DMS 273 (cell line): ENCODE measurements at regions not wholly inside any gene's neighbourhood (a gene's known extent, or its start where the extent isn't known, plus 50 kb on each side); places are given as distances from the start of the nearest gene placed in this dataset.

Source experiments
- DNase-seq: peaks from one replicate; lab custom pipeline; 2025; ENCODE audit not compliant: unreplicated experiment; lab: John Stamatoyannopoulos, UW

DNA sequence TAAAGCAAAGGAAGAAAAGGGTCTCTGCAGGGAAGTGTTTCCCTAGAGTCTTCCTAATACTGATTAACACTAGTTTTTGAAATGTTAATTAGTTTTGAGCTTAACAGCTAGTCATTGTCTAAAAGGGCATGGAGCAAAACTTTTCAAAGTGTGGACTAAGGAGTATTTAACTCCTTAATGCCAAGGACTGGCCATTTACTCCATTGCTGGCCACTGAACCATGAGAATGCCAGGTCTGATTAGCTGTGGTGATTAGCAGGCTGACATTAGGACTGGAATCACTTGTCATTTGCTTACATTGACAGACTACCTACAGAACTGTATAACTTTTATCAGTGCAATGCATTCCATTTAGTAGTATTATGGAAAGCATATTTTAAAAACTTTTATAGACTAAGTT is 987.0 kb downstream of the NR2F1-AS1 start:
- no peak for DNase-seq

DNA sequence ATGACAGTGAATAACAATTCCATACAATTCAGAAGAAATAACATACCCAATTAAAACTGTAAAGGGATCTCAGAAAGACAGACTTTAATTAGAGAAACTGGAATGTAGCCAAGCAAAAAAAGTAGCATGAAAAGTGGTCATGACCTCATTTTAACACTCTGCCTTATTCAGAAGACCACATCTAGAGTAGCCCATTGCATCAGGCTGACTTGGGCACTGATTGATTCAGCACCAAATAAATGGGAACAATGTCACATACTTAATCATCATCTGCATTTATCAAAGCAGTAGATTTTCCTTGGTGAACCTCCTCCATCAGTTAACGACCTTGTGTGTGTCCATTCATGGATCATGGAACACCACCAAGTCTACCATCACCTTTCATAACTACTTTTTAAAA is 992.1 kb downstream of the NR2F1-AS1 start:
- DNase-seq = peak; percentile 6

DNA sequence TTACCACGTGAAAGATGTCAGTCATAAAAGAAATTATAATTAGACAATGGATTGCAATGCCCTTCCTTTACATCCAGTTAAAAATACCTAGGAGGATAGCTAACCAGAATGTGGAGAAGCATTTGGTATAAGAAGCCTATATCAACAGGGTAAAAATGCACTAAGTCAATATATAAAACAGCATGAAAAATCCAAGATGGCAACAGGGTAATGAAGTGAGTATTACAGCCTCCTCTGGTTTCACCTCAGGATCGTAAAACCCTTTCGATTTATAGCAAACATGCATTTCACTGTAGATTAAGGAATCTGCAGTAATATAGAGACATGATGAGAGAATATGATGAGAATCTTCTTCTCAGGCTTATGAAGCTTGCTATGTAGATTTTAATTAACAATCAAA is 999.3 kb downstream of the NR2F1-AS1 start:
- DNase-seq = no peak

DNA sequence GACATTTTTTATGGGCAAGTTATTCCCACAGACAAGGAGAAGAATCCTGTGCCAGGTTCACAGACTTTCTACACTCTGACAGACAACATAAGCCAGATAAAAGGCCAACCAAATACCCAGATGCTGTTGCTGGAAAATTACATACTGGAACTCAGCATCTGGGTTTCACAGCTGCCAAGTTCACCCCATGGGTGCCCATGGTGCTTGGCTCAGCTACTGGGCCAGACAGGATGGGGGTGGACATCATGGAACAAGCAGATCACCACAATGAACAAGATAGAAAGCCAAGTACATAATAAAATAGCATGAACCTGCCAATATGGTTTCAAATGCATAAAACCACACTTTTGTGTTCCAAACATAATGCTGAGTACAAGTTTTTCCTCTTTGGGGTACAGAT is 999.8 kb downstream of the NR2F1-AS1 start:
- DNase-seq = peak; percentile 4

DNA sequence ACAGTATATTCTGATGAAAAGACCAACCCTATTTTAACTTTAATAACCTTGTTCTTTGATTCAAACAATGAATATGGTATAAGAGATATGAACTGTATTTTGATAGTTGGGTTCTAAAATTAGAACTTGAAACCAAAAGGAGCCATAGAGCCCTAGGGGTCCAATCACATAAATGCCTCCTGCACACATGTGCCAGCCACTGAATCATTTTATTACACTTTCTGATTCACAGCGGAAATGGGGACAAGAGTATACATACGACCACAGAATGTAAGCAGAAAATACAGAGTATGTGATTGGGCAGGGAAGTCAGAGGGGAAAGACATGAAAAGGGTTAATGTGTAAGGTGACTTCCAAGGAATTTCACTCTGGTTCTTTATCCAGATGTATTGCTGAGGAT is 1000.2 kb downstream of the NR2F1-AS1 start:
- DNase-seq = no peak

DNA sequence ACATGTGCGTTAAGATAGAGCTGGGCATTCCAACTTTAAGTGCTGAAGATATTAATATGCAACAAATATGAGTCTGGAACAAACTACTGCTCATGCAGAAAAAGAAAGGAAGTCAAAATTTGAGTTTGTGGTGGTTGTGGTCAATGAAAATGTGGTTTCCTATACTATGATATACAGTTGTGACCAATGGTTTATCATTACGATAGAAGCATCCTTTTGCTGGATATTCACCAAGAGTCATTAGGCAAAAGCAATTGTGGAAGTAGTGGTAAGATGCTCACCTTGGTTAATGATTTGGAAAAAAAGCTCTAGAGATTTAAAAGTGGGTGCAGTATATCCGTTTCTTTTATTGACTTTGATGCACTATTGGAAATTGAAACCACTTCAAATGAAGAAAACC is 1007.0 kb downstream of the NR2F1-AS1 start:
- DNase-seq = no peak

DNA sequence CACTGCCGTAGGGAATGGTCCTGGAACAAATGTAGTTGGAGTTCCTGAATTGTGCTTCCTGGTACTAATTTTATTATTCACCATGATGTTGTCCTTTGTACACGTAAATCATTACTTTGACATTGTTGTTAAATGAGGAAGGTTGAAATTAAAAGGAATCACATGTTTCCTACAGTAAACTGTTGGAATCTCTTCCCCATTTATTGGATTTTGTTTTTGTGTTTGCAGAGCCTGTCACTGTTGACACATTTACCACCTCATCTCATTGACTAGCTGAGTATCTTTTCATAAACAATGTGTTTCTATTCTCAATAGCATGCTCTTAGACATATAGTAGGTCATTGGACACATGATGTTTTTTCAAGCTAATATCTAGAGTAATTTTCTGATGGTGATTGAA is 1012.5 kb downstream of the NR2F1-AS1 start:
- no peak for DNase-seq

DNA sequence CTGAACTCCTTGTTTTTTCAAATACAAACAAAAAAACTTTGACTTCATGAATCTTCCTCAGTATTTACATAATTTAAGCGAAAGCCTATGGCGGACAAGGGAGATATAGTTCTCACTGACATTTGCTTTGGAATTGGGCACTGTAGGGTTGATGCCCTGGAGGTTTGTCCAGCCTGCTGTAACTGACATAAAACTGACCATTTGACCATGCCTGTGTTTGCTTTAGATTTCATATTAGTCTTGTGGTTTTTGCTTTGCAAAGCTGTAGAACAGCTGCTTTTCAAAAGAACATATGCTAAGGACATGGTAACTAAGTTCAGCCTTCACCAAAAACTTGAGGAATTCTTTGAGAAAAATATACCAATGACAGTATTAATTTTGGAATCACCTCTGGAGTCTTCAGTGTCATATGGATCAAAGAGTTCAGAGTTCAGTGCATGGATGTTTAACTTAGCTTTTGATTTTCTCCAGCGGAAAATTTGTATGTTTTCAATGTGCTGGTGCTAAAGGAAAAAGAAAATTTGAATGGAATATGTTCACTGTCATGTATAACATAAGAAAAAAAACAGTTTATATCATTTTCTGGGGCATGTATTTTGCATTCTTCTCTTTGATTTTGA is 1013.1 kb downstream of the NR2F1-AS1 start:
- DNase-seq = no peak

DNA sequence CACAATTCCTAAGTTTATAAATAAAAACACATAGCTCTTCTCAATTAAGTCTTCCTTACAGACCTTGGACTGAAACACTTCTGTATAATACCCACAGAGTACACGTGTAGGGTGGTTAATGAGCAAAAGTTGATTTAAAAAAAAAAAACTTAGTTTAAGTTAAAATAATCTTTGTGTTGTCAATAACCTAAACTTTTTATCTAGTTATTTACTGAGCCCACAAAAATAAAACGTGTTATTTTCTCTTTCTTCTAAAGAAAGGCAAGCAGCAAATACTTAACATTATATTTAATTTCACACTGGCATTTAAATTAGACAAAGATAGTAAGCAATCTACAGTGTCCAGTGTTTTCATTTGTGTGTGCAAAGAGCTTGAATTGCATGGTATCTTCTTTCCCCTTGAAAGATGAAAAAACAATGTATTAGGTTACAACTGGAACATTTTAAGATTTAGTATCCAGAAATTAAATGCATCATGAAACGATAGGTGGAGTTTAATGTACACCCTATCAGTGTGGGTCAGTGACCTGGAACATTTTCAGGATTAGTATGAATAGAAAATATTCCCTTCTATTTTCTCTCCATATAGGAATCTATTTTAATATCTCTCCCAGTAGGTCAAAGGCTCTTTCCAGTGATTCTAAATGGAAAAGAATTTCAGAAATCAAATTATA is 1014.8 kb downstream of the NR2F1-AS1 start:
- no peak for DNase-seq

DNA sequence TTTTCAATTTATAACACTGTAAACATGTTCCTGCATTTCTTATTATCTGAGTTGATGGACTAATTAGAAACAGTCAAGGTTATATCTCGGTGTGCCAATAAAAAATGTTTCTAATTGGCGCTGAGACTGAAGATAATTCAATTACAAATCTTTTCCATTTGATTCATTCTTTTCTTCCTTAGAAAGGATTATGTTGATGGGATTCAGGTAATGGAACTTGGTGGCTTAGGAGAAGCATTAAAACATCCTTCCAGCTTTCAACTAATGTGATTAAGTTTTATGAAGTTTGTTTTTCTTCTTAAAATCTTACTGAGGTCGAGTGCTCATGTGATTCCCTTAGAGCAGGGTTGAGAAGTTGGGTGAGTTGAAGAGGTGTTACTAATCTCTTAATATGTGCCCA is 1015.3 kb downstream of the NR2F1-AS1 start:
- DNase-seq = no peak

DNA sequence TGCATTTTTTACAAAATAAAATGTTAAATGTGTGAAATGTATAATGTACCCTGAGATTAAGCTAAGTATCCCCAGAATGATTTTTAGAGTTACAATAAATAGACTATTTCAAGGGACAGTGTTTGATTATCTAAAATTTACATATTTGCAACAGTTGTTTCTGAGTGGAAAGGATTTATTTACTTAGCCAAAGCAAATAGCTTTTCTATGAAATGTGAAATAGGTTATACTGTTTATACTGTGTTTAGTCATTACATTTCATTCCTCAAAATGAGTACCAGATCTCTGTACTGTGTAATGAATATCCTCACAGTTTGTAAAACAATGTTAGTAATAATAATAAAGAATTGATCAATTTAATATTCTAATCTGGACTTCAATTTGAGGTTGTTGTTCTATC is 1019.0 kb downstream of the NR2F1-AS1 start:
- DNase-seq = no peak

DNA sequence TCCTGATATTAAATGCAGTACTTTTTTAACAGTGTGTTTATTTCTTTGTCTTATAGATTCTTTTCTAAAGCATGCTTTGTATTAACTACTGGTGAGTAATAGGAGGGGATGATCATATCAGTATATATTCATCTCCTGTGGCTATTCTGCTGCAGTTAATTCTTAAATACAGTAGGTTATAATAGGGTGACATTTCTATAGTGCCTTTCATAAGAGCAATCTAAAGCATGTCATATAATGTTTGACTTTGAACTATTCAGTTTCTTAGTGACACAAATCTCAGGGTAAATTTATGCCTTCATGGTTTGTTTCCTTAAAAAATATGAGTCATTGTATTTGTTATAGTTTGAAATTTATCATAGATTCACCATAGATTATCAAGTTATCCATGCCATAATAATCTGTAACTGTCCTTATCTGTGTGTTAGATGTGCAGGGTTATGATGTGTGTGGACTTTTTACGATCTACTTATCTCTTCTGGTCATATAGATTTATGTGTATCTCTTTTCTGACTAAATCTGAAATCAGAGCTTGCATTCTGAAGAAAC is 1019.5 kb downstream of the NR2F1-AS1 start:
- no peak for DNase-seq

DNA sequence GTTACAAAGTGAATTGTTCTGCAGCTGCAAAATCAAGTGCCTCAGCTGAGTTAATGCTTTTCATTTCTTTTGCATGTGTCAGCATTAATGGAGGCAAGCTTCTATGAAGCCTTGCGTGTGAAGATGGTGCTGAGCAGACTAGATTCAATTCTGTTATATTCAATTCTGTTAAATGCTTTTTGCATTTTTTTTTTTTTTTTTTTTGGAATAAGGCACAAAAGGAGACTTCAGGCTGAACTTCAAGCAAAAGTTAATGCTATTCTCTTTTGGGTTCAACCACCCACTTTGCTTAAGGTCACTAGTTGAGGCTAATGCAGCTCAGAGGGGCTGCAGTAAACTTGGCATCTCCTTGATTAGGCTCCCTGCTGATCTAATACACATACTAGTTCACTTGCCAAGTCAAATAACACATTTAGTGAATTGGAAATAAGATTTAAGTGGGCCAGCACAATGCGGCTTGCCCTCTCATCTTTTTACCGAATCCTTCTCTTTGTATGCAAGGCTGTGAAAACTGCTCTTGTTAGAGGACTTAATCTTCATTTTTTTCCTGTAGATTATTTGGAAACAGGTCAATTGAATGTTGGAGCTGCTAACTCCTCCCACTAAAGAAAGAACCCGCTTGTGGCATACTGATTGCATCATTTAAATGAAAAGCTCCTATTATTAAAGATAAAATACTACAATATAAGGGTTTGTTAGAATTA is 1020.2 kb downstream of the NR2F1-AS1 start:
- DNase-seq = no peak

DNA sequence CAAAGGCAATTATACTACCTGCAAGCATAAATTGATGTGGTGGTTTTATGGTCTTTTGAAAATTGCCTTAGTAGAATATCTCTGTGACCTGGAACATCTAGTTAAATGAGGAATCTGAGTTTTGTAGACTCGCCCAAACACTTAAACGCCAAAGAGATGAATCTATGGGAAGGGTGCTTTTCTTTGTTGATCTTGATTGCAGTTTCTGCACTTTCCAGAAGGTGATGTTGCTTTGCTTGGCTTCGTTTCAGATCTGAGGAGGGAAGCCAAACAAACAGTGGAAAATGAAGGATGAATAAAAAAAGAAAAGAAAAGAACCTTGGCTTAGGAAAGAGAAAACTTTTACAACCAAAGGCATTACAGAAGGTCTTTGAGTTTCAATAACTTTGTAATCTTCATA is 1021.2 kb downstream of the NR2F1-AS1 start:
- DNase-seq = peak; percentile 21

DNA sequence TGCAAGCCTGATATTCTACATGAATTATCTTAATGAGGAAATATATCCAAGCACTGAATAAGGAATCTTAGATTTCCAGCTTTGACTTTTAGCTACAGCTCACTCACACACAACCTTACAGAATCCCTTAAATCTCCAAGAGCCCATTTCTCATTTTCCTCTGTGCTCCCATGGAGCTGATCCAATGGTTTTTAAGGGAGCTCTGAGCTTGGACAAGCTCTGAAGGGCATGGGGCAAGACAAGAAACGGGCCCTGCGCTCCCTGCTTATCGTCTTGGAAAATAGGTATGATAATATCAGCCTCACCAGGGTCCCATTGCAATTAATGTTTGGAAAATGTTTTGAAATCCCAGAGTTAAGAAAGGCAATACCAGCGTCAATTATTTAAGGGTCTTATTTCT is 1021.7 kb downstream of the NR2F1-AS1 start:
- no peak for DNase-seq

DNA sequence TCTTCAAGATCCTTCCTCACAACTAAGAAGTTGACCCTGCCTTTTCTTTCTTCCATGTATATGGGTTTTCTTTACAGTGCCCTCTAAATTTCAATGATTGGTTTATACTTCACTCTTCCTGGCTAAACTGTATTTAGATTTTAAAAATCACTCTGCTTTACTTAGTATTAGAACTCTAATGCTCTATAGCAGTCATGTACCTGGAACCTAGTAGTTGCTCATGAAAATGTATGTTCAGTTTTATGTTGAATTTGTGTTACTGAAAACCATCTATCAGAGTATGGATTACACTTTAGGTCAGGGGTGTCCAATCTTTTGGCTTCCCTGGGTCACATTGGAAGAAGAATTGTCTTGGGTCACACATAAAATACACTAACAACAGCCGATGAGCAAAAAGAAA is 1024.3 kb downstream of the NR2F1-AS1 start:
- no peak for DNase-seq

DNA sequence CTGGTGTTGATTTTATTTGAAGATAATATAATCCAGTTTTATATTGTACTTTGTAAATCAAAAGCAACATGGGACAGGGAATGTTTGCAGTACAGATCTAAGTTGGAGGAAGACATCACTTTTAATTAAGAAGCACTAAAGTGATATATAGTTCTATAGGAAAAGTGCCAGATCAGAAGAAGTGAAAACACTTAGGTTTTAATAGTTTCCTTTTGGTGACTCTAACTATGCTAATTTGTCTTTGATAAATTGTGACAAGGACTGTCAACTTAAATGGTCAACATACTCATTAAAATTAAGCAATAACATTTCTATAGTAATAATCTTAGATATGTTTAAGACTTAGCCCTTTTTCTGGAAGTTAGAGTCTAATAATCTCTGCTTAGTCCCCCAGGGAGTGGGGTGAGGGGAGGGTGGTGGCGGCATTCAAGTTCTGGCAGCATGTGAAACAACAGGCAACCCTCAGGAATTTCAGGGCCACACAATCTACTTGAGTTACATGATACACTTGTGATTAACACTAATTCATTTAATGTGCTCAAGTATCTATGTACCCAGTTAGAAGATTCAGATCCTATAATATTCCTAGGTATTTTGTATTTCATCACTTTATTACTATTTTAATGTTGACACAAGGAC is 1026.5 kb downstream of the NR2F1-AS1 start:
- no peak for DNase-seq

DNA sequence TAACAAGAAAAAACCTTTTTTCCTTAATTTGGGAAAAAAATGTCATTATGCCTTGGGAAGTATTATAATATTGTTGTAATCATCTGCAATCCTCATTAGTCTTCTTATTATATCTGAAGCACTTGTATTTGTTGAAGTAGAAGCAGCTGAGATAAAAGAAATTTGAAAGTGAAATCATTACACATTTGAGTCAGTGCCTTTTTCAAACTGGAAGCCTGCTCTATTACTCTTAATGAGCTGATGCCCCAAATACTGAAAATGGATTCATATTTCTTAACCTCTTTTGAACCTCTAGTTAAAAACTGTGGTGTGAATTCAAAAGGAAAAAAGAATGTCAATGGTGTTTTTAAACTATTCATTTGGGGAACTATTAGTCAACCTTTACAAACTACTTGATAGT is 1027.7 kb downstream of the NR2F1-AS1 start:
- no peak for DNase-seq

DNA sequence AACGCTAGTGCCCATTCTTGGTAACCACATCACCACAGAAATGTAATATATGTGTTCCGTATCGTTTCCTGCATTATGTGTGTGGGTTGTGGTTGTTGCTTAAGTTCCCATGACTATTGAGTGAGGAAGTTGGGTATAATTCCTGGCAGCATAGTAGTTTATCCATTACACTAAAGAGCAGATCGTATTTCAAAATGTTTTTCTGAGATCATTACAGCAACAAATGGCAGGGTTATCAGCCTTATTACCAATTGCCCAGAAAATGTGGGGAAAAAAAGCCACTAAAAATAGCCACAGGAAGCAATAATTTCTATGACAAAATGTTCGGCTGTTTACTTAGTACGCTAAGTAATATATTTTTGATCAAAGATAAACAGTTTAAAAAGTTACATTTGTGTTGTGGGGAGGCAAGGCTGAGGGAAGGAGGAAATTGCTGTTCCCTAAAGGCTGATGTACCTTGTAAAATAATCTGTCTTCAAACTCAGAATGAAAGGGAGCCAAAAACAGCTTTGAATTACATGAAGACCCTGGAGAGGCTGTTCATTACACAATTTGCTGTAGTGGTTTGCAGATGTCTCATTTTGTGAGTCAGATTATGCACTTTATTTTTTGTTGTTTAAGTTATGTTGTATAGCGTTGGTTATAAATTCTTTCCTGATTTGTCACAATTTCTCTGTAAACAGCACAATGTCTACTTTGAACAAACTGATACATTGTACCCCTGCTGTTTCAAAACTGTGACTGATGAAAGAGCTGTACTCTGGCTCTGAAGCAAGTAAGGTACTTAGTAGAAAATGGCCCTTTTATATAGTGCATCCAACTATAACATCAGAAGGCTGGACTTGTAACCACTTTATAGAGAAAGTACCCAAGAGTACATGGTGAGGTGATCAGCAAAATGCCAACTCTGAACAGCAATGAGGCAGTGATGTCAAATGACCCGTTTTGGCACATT is 1028.5 kb downstream of the NR2F1-AS1 start:
- DNase-seq = peak; percentile 8

DNA sequence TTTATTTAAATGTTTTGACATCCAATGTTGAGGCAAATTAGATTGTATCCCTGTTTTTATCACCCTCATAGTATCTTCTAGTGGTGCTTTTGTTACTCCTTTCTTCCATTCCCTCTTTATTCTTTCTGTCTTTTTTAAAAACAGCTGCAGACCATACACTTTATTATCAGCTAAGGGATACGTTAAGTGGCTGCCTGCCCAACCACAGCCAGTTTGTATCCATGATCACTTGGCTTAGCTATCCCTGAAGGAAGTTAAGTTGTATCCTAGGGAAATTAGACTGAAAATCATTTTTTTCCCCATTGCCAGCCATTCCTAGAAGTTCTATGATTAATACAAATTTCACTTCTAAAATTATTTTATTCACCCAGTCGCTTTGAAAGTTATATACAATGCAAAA is 1032.7 kb downstream of the NR2F1-AS1 start:
- no peak for DNase-seq

DNA sequence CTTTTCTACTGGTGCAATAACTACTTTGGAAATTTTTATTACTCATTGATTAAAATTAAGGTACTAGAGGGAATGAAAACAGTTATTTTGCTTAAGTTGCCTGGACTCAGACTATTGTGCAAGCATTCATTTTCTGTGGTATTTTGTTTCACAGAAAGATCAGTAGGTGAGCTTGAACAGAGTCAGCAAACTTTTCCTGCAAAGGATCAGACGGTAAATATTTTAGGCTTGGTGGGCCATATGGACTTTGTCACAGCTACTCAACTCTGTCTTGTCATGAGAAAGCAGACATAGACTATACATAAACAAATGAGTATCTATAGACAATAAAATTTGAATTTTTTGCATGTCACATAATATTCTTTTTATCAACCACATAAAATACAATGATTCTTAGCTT is 1036.4 kb downstream of the NR2F1-AS1 start:
- no peak for DNase-seq
